Neuronal stem cell (in vitro differentiated cells): ENCODE measurements at regions not wholly inside any gene's neighbourhood (a gene's known extent, or its start where the extent isn't known, plus 50 kb on each side); places are given as distances from the start of the nearest gene placed in this dataset.
A peak's percentile ranks its signal among the peaks of the same experiment; 100 is the strongest.

Experiments used
- DNase-seq: peaks from one replicate; pipeline ENCODE4 v3.0.0-alpha.2; 2013; ENCODE audit warnings: low spot score
- H2AFZ ChIP-seq: one replicate; pipeline ENCODE4 v1.6.1; 2013; ENCODE audit warnings: mild to moderate bottlenecking, low read length, inconsistent platforms
- H2AK5ac ChIP-seq: 2 replicates; pipeline ENCODE4 v1.6.1; 2013; ENCODE audit warnings: low read depth, mild to moderate bottlenecking, inconsistent platforms, low read length, moderate library complexity, mixed read lengths
- H2BK120ac ChIP-seq: 2 replicates; pipeline ENCODE4 v1.6.1; 2013; ENCODE audit warnings: low read depth, mild to moderate bottlenecking, inconsistent platforms, low read length, moderate library complexity, mixed read lengths
- H2BK12ac ChIP-seq: one replicate; pipeline ENCODE4 v1.6.1; 2013; ENCODE audit warnings: low read length, inconsistent platforms
- H2BK15ac ChIP-seq: 2 replicates; pipeline ENCODE4 v1.6.1; 2013; ENCODE audit warnings: mild to moderate bottlenecking, low read length, inconsistent platforms, mixed read lengths
- H2BK5ac ChIP-seq: one replicate; pipeline ENCODE4 v1.6.1; 2013; ENCODE audit warnings: inconsistent platforms, mild to moderate bottlenecking, low read length, moderate library complexity
- H3K14ac ChIP-seq: one replicate; pipeline ENCODE4 v1.6.1; 2013; ENCODE audit warnings: low read length, inconsistent platforms
- H3K18ac ChIP-seq: 2 replicates; pipeline ENCODE4 v1.6.1; 2013; ENCODE audit warnings: low read length, inconsistent platforms
- H3K23ac ChIP-seq: 2 replicates; pipeline ENCODE4 v1.6.1; 2013; ENCODE audit warnings: low read depth, mild to moderate bottlenecking, mixed read lengths, low read length, inconsistent platforms; ENCODE audit not compliant: poor library complexity
- H3K27ac ChIP-seq: replicated peaks from 3 replicates; pipeline ENCODE4 v1.5.1; 2013; ENCODE audit warnings: low read length, inconsistent platforms
- H3K27me3 ChIP-seq, 3 experiments: 2 replicates each; pipeline ENCODE4 v1.6.1; 2013; ENCODE audit warnings: low read length in 3 of 3, mild to moderate bottlenecking in 2 of 3, inconsistent platforms in 1 of 3, low read depth in 1 of 3, mixed read lengths in 1 of 3, moderate library complexity in 1 of 3; ENCODE audit not compliant: control insufficient read depth in 3 of 3, insufficient read depth in 3 of 3
- H3K36me3 ChIP-seq, 2 donors: replicated peaks in 1 of 2; 2 replicates each; pipeline ENCODE4 v1.6.1; 2013; ENCODE audit warnings: low read length in 2 of 2; ENCODE audit not compliant: control insufficient read depth in 2 of 2, insufficient read depth in 2 of 2
- H3K4ac ChIP-seq: 2 replicates; pipeline ENCODE4 v1.6.1; 2013; ENCODE audit warnings: inconsistent platforms, mild to moderate bottlenecking, low read length, moderate library complexity
- H3K4me1 ChIP-seq, 2 donors: 1 replicate in 1 of 2; 2 replicates in 1 of 2; pipeline ENCODE4 v1.6.1; 2013; ENCODE audit warnings: low read length in 2 of 2, low read depth in 1 of 2; ENCODE audit not compliant: control insufficient read depth in 2 of 2, insufficient read depth in 1 of 2
- H3K4me2 ChIP-seq: one replicate; pipeline ENCODE4 v1.6.1; 2013; ENCODE audit warnings: mild to moderate bottlenecking, low read length, inconsistent platforms; ENCODE audit not compliant: insufficient read depth, poor library complexity, severe bottlenecking
- H3K4me3 ChIP-seq, 2 donors: 2 replicates each; pipeline ENCODE4 v1.5.1; 2013; ENCODE audit warnings: low read length in 2 of 2, mild to moderate bottlenecking in 2 of 2, inconsistent platforms in 1 of 2, moderate library complexity in 1 of 2
- H3K79me1 ChIP-seq: one replicate; pipeline ENCODE4 v1.6.1; 2013; ENCODE audit warnings: low read depth, mild to moderate bottlenecking, inconsistent platforms, low read length, moderate library complexity
- H3K9ac ChIP-seq: one replicate; pipeline ENCODE4 v1.6.1; 2013; ENCODE audit warnings: mild to moderate bottlenecking, low read depth, low read length, inconsistent platforms; ENCODE audit not compliant: poor library complexity
- H3K9me3 ChIP-seq, 2 donors: replicated peaks in 1 of 2; 2 replicates each; pipeline versions ENCODE3 to v1.6.1; 2013; ENCODE audit warnings: low read length in 2 of 2, mild to moderate bottlenecking in 2 of 2, inconsistent platforms in 1 of 2, low read depth in 1 of 2, mixed read lengths in 1 of 2, moderate library complexity in 1 of 2; ENCODE audit not compliant: control insufficient read depth in 2 of 2, insufficient read depth in 1 of 2
- H4K8ac ChIP-seq: one replicate; pipeline ENCODE4 v1.6.1; 2013; ENCODE audit warnings: low read depth, mild to moderate bottlenecking, inconsistent platforms, low read length, moderate library complexity
- H4K91ac ChIP-seq: one replicate; pipeline ENCODE4 v1.6.1; 2013; ENCODE audit warnings: low read length, low read depth, mild to moderate bottlenecking, inconsistent platforms; ENCODE audit not compliant: poor library complexity
- WGBS, 2 donors: extraction: QIAGEN DNeasy Blood & Tissue Kit; methylation state at CpG; one replicate each; pipeline ENCODE4 v1.1.7; 2013; ENCODE audit warnings: missing lambda C conversion rate in 2 of 2, mixed read lengths in 1 of 2; ENCODE audit not compliant: insufficient read length in 2 of 2, insufficient replicate concordance in 1 of 2; ENCODE audit errors: extremely low coverage in 2 of 2; 5-methylcytosine and 5-hydroxymethylcytosine counted together

- H2BK12ac ChIP-seq = no peak overlapping the region
- no peaks in the 10 kb centered on the region for H3K79me1 ChIP-seq
- no peaks in the 10 kb centered on the region for H3K36me3 ChIP-seq
- no peak overlapping the region for H3K23ac ChIP-seq
- peaks cover 8% of the 10 kb centered on the region in 2 donors for H3K4me1 ChIP-seq
- H2BK15ac ChIP-seq = no peak overlapping the region
- no peak overlapping the region for H3K9ac ChIP-seq
- H3K4me3 ChIP-seq = peak overlapping the region in 1 of 2 donors; percentile 10
- no peak overlapping the region for H3K4ac ChIP-seq
- peak; percentile 21 for DNase-seq
- peak overlapping the region; percentile 70 for H2AFZ ChIP-seq
- no peak overlapping the region for H2BK120ac ChIP-seq
- no CpG with 5 or more reads among the region's 11 CpGs for WGBS, 2 donors
- H3K4me2 ChIP-seq = no peak overlapping the region
- no peak overlapping the region for H2BK5ac ChIP-seq
- H3K18ac ChIP-seq = no peak overlapping the region
- H3K27ac ChIP-seq = peak overlapping the region; percentile 0
- H3K9me3 ChIP-seq = peaks cover 4 to 5% of the 10 kb centered on the region in 2 donors
- H3K14ac ChIP-seq = no peak overlapping the region
- H2AK5ac ChIP-seq = no peak overlapping the region
- no peaks in the 10 kb centered on the region for H3K27me3 ChIP-seq
- no peak overlapping the region for H4K91ac ChIP-seq
- H4K8ac ChIP-seq = no peak overlapping the region
Measured at GRCh38 chr7:45978010-45978681, 57.1 kb upstream of the IGFBP3 start.

GRCh38 chr7:45977256-45977780, 56.2 kb upstream of the IGFBP3 start:
- no CpG with 5 or more reads among the region's 4 CpGs for WGBS, 2 donors
- no peak overlapping the region for H3K18ac ChIP-seq
- no peak overlapping the region for H3K4me2 ChIP-seq
- no peaks in the 10 kb centered on the region for H3K36me3 ChIP-seq
- no peak overlapping the region for H3K9ac ChIP-seq
- DNase-seq = no peak
- H2AK5ac ChIP-seq = no peak overlapping the region
- no peak overlapping the region for H2BK120ac ChIP-seq
- H4K91ac ChIP-seq = no peak overlapping the region
- no peak overlapping the region for H2BK15ac ChIP-seq
- H3K27ac ChIP-seq = no peak overlapping the region
- no peak overlapping the region for H2BK12ac ChIP-seq
- peaks cover 2 to 5% of the 10 kb centered on the region in 2 donors for H3K9me3 ChIP-seq
- H3K79me1 ChIP-seq = no peaks in the 10 kb centered on the region
- H2BK5ac ChIP-seq = no peak overlapping the region
- H3K14ac ChIP-seq = no peak overlapping the region
- no peak overlapping the region for H3K23ac ChIP-seq
- no peak overlapping the region for H2AFZ ChIP-seq
- no peak overlapping the region for H4K8ac ChIP-seq
- H3K4me3 ChIP-seq = no peak overlapping the region
- H3K4me1 ChIP-seq = peaks cover 8% of the 10 kb centered on the region in 2 donors
- no peaks in the 10 kb centered on the region for H3K27me3 ChIP-seq
- H3K4ac ChIP-seq = no peak overlapping the region

GRCh38 chr7:45976485-45976856, 55.4 kb upstream of the IGFBP3 start:
- Histone ChIP-seq H3K18ac (peak overlapping the region; percentile 53), H2BK120ac (no peak overlapping the region), H4K91ac (no peak overlapping the region), H3K27ac (no peak overlapping the region), H3K9me3 (peaks cover 2 to 5% of the 10 kb centered on the region in 2 donors), H2AK5ac (peak overlapping the region; percentile 28), H2BK12ac (no peak overlapping the region), H2BK5ac (no peak overlapping the region), H3K14ac (no peak overlapping the region), H2AFZ (no peak overlapping the region), H3K4me1 (peaks cover 8% of the 10 kb centered on the region in 2 donors), H3K4me3 (no peak overlapping the region), H3K79me1 (no peaks in the 10 kb centered on the region), H4K8ac (no peak overlapping the region), H3K36me3 (no peaks in the 10 kb centered on the region), H3K4me2 (no peak overlapping the region), H3K9ac (no peak overlapping the region), H2BK15ac (no peak overlapping the region), H3K27me3 (no peaks in the 10 kb centered on the region), H3K4ac (no peak overlapping the region), H3K23ac (no peak overlapping the region)
- no CpG with 5 or more reads among the region's 3 CpGs for WGBS, 2 donors
- DNase-seq = no peak

GRCh38 chr7:45975847-45976484, 54.9 kb upstream of the IGFBP3 start:
- H3K9me3 ChIP-seq = peaks cover 2 to 5% of the 10 kb centered on the region in 2 donors
- no peak overlapping the region for H3K4me3 ChIP-seq
- H3K79me1 ChIP-seq = no peaks in the 10 kb centered on the region
- H3K36me3 ChIP-seq = no peaks in the 10 kb centered on the region
- peak overlapping the region; percentile 69 for H3K18ac ChIP-seq
- H3K4me1 ChIP-seq = peaks cover 8% of the 10 kb centered on the region in 2 donors
- no peak overlapping the region for H3K4ac ChIP-seq
- peak overlapping the region; percentile 1 for H4K91ac ChIP-seq
- no peak overlapping the region for H2BK5ac ChIP-seq
- H3K14ac ChIP-seq = no peak overlapping the region
- no peak for DNase-seq
- H3K4me2 ChIP-seq = no peak overlapping the region
- H3K27ac ChIP-seq = no peak overlapping the region
- no peak overlapping the region for H2AFZ ChIP-seq
- no peak overlapping the region for H2BK12ac ChIP-seq
- H2AK5ac ChIP-seq = peak overlapping the region; percentile 28
- H2BK15ac ChIP-seq = no peak overlapping the region
- H3K9ac ChIP-seq = no peak overlapping the region
- WGBS, 2 donors = no CpG with 5 or more reads among the region's 8 CpGs
- no peak overlapping the region for H3K23ac ChIP-seq
- no peaks in the 10 kb centered on the region for H3K27me3 ChIP-seq
- H4K8ac ChIP-seq = no peak overlapping the region
- peak overlapping the region; percentile 42 for H2BK120ac ChIP-seq
